HG03354 (cell line): ENCODE measurements at regions not wholly inside any gene's neighbourhood (a gene's known extent, or its start where the extent isn't known, plus 50 kb on each side); places are given as distances from the start of the nearest gene placed in this dataset.
A peak's percentile ranks its signal among the peaks of the same experiment; 100 is the strongest.
"Not testable (repeated sequence)": the region's sequence is repeated elsewhere in the genome, so short reads cannot be mapped to it uniquely, and the experiment has no call there.

Source experiments
- ATAC-seq: cut with Tn5 transposase; IDR thresholded peaks from one replicate; pipeline ENCODE4 v1.9.1; 2021; ENCODE audit warnings: mild to moderate bottlenecking; ENCODE audit not compliant: unreplicated experiment, poor library complexity, severe bottlenecking

DNA sequence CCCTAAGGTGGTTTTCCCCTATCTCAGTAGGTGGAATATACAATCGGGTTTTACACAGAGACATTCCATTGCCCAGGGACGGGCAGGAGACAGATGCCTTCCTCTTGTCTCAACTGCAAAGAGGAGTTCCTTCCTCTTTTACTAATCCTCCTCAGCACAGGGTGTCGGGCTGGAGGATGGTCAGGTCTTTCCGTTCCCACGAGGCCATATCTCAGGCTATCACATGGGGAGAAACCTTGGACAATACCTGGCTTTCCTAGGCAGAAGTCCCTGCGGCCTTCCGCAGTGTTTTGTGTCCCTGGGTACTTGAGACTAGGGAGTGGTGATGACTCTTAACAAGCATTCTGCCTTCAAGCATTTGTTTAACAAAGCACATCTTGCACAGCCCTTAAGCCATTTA lies 555.8 kb downstream of the HTR7 start:
- ATAC-seq, result not testable (repeated sequence)

DNA sequence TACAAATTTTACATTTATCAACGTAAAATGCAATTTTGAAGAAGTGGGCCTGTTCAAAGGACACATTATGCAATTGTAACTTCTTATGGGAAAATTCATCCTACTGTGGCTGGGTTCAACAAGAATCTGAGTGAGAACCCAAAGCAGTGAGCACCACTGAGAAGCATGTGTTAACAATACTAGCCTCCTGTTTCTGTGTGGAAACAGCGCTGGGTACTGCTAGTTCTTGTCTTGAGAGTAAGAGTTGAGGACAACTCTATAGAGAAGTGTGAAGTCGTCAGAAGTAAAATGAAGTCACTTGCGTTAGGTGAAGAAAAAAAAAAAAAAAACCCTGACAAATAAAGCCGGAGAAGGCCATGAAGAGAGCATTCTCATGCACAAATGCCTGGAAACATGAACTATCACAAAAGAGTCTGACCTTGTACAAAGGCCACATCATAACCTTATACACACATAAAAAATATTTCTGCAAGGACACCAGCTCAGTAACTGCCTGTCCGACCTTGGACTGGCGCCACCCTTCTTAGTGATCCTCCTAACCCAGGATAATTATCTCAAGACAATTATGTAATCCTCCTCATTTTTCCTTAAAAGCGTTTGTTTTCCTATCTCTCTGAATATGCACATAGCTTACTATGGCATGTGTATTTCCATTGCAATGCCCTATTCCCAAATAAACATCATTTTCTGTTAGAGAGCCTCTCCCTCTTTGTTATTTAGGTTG lies 554.9 kb downstream of the HTR7 start:
- no peak for ATAC-seq

DNA sequence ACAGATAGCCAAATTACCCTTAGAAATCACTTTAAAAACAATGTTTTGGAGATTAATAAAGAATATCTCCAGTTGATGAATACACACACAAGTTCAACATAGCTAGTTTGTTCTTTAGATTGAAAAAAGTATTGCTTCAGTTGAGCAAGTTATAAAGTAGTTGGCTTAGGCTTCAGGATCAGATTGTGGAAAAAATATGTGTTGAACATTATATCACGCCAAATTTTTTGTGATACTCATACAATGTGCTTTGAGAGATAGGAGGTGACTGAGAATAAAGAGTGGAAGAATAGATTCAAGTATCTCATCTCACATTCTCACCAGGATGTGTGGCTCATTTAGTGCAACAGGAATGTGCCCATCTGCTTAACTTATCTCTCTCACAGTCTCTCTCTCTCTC lies 553.3 kb downstream of the HTR7 start:
- ATAC-seq, result no peak

DNA sequence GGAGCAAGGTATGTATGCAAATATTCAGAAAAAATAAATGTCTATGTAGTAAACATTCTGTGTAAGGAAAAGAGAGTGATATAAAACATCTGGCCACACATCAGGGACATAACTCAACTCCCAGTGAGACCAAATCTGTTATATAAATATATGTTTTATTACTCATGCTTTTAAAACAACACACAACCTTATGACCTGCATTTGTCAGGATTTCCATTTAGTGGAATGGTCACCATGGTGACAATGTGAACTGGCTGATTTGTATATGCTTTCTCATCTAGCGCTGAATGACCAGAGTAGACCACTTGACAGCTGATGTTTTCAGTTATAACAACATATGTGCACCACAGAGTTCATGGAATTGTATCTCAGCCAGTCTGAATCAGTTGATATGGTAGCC lies 551.7 kb downstream of the HTR7 start:
- ATAC-seq, result no peak

DNA sequence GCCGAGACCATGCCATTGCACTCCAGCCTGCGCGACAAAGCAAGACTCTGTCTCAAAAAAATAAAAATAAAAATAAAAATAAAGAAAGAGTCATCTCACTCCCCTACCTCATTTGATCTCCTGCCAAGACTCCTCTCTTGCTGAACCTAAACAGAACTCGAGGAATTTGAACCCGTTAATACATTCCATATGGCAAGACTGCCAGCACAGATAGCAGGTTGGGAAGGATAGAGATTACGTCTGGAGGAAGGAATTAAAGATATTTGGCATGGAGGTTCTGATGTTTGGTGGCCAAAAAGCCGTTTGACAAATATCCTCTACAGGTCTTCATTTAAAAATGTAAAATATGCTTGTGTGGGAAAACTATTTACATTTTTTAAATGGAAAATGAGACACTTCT lies 549.6 kb downstream of the HTR7 start:
- no peak for ATAC-seq

DNA sequence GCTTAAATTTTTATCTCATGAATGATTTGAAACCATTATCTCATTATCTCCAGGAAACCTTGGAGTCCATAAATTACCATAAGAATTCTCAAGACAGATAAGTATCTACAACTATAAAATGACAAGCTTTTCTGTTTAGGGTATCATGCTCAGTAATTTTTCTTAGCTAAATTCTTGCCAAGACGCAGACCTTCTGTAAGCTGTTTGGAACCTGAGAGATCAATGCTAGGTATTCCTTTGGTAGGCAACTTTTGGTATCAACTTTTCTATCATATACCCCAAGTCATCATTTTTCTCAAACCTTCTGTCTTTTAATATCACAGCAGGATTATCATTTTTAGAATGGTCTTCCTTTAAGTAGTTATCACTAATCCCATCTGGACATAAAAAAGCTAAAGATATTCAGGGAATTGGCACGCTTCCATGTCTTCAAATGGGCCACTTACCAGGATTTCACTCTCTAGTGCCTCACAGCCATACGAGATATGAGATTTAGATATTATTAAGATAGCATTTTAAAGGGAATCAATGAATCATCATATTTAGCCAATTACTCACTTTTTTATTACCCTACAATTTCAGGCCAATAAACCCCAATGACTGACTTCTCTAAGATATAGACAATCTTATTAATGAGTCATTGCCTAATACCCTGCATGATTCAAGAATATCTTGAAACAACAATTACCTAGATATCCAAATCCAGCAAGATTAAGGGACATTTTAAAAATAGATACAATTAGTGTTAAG lies 544.1 kb downstream of the HTR7 start:
- ATAC-seq, result no peak

- no peak for ATAC-seq
Measured at GRCh38 chr10:90314718-90315117, 543.1 kb downstream of the HTR7 start.

DNA sequence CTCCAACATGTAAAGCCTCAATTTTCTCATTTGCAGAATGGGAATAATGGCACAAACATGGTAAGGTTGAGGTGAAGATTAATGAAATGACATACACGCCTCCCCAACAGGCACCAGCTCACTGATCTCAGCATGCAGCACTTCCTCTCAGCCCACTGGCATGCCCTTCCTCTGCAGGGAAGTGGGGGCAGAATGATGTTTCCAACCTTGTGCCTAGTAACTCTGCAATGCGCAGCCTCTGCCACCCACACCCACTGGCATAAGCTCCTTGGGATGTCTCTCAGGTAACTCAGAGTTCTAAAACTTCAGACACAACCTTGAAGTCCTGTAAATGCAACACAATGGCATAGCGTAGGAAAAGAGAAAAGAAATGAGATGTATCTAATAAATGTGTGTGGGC lies 540.7 kb downstream of the HTR7 start:
- no peak for ATAC-seq

GRCh38 chr10:90318659-90319058 lies 539.2 kb downstream of the HTR7 start:
- ATAC-seq, result no peak

- ATAC-seq, result peak; percentile 97
Measured at GRCh38 chr10:90319188-90319914, 538.5 kb downstream of the HTR7 start.

DNA sequence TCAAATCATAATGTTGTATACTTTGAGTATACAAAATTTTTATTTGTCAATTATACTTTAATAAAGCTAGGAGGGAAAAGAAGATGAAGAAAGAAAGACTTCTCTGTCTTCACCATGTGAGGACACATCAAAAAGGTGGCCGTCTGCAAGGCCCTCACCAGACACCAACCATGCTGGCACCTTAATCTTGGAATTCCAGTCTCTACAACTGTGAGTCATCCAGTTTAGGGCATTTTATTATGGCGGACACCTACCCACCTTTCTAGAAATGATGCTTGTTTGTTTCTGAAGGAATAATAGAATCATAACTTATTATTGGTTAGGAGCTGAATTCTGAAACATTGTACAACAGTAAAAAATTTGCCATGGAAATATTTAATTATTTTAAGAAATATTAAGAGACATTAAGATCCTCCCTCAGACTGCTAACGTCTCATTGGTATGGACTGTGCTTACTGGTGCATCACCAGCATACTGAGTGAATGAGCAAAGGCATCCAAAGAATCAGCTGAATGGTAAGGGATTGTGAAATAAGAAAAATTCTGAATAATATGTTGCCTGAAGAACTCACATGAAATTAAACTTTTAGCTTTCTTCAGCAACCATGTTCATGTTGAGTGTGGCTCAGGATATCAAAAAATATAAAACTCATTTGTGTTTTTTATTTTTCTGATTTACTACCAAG lies 536.6 kb downstream of the HTR7 start:
- ATAC-seq, result no peak

- no peak for ATAC-seq
Measured at GRCh38 chr10:90326498-90327267, 531.2 kb downstream of the HTR7 start.

DNA sequence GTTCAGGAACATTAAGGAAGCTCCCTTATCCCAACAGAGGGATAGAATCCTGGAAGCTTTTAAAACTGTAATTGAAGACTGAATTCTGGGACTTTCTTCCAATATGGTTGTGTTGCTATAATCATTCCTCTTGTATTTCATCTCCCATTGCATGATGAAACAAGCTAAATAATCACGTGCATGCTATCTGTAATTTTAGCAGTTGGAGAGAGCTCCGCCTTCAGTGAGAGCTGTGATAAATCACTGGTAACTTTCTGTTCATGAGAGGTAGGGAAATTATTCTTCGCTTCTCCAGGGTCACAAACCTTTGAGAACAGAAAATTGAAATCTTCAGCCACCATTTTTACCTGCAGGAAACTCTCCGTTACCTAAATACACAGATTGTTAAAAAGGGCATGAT lies 530.2 kb downstream of the HTR7 start:
- ATAC-seq, result no peak

DNA sequence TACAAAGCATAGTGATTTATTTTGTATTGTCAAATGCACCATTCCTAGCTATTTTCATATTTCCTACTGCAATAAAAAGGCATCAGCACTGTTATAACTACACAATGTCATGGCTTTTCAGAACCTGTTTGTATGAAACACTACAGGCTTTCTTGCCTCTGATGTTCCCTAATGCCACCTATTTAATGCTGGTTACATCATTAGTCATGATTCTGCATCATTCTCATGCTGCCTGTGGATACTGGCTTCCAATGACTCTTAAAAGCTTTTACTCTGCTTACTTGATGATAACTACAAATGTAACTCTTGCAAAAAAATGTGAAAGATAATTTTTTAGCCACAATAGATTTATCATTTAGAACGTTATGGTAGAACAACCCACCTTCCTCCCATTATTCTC lies 529.4 kb downstream of the HTR7 start:
- no peak for ATAC-seq

GRCh38 chr10:90328896-90329295 lies 528.9 kb downstream of the HTR7 start:
- no peak for ATAC-seq

- ATAC-seq, result no peak
Measured at GRCh38 chr10:90337316-90337715, 520.5 kb downstream of the HTR7 start.

DNA sequence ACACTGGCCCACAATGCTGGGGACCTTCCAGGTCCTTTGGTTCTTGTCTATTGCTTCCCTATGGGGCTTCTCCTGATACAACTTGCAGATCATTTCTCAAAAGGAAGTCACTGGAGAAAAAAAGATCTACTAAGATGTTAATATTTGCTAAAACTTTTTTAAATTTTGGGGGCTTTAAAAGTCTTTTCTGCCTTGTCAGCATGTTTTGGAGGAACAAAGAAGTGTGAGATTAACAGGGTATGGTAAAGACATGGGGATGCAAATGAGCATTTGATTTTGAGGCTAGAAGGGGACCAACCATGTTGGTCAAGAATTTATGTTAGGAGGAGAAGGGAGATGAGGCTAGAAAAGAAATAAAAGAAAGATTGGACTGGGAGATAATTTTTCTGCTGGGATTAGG lies 515.4 kb downstream of the HTR7 start:
- no peak for ATAC-seq

DNA sequence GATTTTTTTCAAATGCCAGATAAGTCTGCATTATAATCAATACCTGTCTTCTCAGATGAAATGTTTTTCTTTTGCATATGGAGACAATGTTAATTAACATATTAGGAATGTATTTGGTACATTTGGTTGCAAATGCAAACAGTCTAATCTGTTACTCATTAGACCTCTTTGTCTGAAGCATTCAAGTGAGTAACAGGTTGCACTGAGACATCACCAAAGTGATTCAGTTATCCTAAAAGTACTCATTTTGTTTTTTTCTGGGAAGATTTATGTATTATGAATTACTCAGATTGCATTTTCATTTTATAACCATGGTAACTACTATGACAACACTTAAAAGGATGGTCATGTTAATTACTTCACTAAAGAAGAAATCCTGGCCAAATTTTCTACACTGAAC lies 513.6 kb downstream of the HTR7 start:
- no peak for ATAC-seq

DNA sequence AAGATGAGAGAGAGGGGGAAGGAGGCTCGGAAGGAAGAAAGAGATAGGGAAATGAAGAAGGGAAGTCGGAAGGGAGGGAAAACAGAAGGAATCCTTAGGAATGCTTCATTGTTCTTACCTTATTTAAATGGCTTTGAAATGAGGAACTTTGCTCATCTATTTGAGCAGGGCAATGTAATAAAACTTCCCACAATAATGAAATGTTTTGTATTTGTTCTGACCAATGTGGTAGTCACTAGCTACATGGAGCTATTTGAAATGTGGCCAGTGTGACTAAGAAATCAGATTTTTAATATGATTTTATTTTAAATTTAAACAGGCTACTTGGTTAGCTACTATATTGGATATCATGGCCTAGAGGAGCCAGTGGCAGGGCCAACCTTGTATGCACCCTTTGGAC lies 510.6 kb downstream of the HTR7 start:
- no peak for ATAC-seq

DNA sequence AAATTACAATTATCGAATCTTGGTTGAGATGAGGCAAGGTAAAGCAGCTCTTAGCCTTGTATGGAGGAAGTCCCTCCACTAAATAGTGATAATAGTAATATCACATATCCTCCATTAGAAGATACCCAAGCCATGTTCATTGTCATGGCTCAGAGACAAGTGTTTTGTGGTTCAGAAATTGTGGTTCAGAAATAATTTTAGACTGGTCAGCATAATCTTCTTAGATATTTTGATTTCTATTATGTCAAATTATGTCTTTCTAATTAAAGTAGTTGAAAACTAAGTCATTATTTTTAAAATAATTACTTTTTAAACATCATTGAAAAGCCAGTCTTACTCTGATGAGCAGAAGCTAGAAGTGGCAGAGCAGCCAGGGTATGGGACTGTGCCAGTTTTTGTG lies 507.7 kb downstream of the HTR7 start:
- ATAC-seq, result no peak
